WTC11 (cell line): ENCODE measurements at regions not wholly inside any gene's neighbourhood (a gene's known extent, or its start where the extent isn't known, plus 50 kb on each side); places are given as distances from the start of the nearest gene placed in this dataset.

Source experiments
- CREB1 ChIP-seq: sonication (generic); formaldehyde crosslinking; IDR thresholded peaks from 2 replicates; pipeline ENCODE4 v1.8.0; 2023; ENCODE audit warnings: mild to moderate bottlenecking, missing genetic modification reagents
- CREM ChIP-seq: sonication (generic); formaldehyde crosslinking; IDR thresholded peaks from 2 replicates; pipeline ENCODE4 v1.8.1; 2022; ENCODE audit warnings: mild to moderate bottlenecking, missing genetic modification reagents, moderate library complexity
- CTCF ChIP-seq: fragments of 200-600 bp; IDR thresholded peaks from 2 replicates; pipeline ENCODE4 v1.8.0; 2022; ENCODE audit warnings: antibody characterized with exemption
- E2F5 ChIP-seq: sonication (generic); formaldehyde crosslinking; IDR thresholded peaks from 2 replicates; pipeline ENCODE4 v1.8.1; 2022; ENCODE audit warnings: mild to moderate bottlenecking, moderate library complexity, missing genetic modification reagents
- ELF4 ChIP-seq: sonication (generic); formaldehyde crosslinking; IDR thresholded peaks from 2 replicates; pipeline ENCODE4 v1.8.1; 2022; ENCODE audit warnings: low read depth, mild to moderate bottlenecking, moderate library complexity, missing genetic modification reagents
- EMX1 ChIP-seq: fragments of 250-450 bp; sonication (Bioruptor Pico); IDR thresholded peaks from 2 replicates; pipeline ENCODE4 v1.8.0; 2021; ENCODE audit warnings: mild to moderate bottlenecking
- FOXK1 ChIP-seq: sonication (generic); formaldehyde crosslinking; IDR thresholded peaks from 2 replicates; pipeline ENCODE4 v1.8.0; 2022; ENCODE audit warnings: mild to moderate bottlenecking, moderate library complexity, missing genetic modification reagents
- KAT7 ChIP-seq: sonication (generic); formaldehyde crosslinking; IDR thresholded peaks from 2 replicates; pipeline ENCODE4 v1.8.1; 2023; ENCODE audit warnings: missing genetic modification reagents, mild to moderate bottlenecking, borderline replicate concordance
- MAX ChIP-seq: sonication (generic); formaldehyde crosslinking; IDR thresholded peaks from 2 replicates; pipeline ENCODE4 v1.8.0; 2022; ENCODE audit warnings: mild to moderate bottlenecking, missing genetic modification reagents
- MLX ChIP-seq: sonication (generic); formaldehyde crosslinking; IDR thresholded peaks from 2 replicates; pipeline ENCODE4 v1.8.1; 2023; ENCODE audit warnings: mild to moderate bottlenecking, missing genetic modification reagents, moderate library complexity
- NFYB ChIP-seq: sonication (generic); formaldehyde crosslinking; conservative IDR thresholded peaks from 2 replicates; pipeline ENCODE4 v1.8.0; 2022; ENCODE audit warnings: low read depth, missing genetic modification reagents
- SOX15 ChIP-seq: fragments of 250-450 bp; sonication (Bioruptor Pico); IDR thresholded peaks from 2 replicates; pipeline ENCODE4 v1.9.0; 2021; ENCODE audit warnings: mild to moderate bottlenecking
- TP53 ChIP-seq: sonication (generic); formaldehyde crosslinking; IDR thresholded peaks from 2 replicates; pipeline ENCODE4 v1.8.1; 2023; ENCODE audit warnings: mild to moderate bottlenecking, missing genetic modification reagents
- USF1 ChIP-seq: sonication (generic); formaldehyde crosslinking; IDR thresholded peaks from 2 replicates; pipeline ENCODE4 v1.8.0; 2022; ENCODE audit warnings: mild to moderate bottlenecking, missing genetic modification reagents

GRCh38 chr12:129964826-129965457 is 61.1 kb upstream of the TMEM132D start:
- TF ChIP-seq FOXK1 (CRISPR knock-in tag) (no peak), MLX (CRISPR knock-in tag) (no peak), CTCF (no peak), CREB1 (CRISPR knock-in tag) (no peak), EMX1 (no peak), ELF4 (CRISPR knock-in tag) (no peak), E2F5 (no peak), TP53 (no peak), CREM (CRISPR knock-in tag) (no peak), USF1 (CRISPR knock-in tag) (no peak), NFYB (CRISPR knock-in tag) (no peak), KAT7 (CRISPR knock-in tag) (no peak), SOX15 (CRISPR knock-in tag) (no peak), MAX (CRISPR knock-in tag) (no peak)
